ENCODE measurements at regions not wholly inside any gene's neighbourhood (a gene's known extent, or its start where the extent isn't known, plus 50 kb on each side); places are given as distances from the start of the nearest gene placed in this dataset.
"Not testable (repeated sequence)": the region's sequence is repeated elsewhere in the genome, so short reads cannot be mapped to it uniquely, and the experiment has no call there.

DNA sequence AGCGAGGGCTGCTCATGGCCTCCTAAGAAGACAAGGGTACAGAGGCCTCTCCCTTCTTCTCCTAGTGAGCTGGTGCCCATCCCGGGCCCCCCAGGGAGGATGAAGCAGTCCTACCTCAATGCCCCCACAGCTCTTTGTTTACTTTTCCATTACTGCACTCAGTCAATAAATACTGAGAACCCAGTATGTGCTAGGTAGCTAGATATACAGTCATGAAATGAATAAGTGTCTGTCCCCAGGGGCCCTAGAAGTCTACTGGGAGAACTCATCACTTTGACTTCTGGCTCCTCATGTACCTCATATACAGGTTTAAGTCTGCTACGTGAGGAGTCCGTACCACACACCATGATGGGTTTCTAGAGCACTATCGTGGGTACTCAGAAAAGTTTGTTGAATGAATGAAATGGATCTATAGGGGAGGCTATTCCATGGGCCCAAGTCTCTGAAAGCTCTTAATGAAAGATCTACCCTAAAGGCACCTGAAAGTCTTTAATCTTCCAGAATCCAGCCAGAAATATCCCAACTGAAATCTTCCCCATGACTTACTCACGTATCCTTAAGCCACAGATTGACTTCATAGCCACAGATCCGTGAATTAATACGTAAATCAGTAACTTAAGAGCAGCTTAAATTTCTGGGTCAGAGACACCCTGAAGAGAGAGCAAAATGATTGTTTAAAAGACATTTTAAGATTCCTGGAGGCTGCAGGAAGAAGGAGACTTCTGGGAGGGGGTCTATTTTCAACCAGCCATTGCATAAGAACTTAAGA lies 51.6 kb upstream of the POMP start:
- intact Hi-C loops (cut with DNase I): no loop called here

DNA sequence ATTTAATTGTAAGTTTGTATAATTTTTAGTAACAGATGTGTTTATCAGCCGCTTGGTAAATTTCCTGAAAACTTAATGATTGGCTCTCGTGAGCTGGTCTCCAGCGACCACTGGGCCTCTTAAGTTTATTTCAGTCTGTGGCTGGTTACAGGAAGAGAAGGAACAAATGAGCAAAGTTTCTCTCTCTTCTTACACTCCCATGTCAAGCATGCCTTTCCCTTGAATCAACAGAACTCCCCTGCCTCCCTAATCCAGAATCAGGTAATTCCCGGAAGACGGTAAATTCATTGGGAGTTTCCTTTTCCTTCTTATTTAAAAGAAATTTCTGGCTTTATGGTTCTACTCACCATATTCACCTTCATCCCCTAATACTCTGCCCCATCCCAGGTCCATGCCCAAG lies 52.5 kb upstream of the POMP start:
- DNase-seq: no peak
- intact Hi-C loops (cut with DNase I): no loop called here

More for the DNA sequence above, 51.6 kb upstream of the POMP start:
- DNase-seq: no peak

DNA sequence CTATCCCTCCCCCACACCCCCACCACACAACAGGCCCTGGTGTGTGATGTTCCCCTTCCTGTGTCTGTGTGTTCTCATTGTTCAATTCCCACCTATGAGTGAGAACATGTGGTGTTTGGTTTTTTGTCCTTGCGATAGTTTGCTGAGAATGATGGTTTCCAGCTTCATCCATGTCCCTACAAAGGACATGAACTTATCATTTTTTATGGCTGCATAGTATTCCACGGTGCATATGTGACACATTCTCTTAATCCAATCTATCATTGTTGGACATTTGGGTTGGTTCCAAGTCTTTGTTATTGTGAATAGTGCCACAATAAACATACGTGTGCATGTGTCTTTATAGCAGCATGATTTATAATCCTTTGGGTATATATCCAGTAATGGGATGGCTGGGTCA lies 53.8 kb upstream of the POMP start:
- intact Hi-C loops (cut with DNase I); DNase-seq: not testable (repeated sequence)

GRCh38 chr13:28603043-28603664 lies 55.8 kb upstream of the POMP start:
- DNase-seq: no peak

GRCh38 chr13:28602580-28602979 lies 56.4 kb upstream of the POMP start:
- DNase-seq: no peak
- intact Hi-C loops (cut with DNase I): no loop called here

More at GRCh38 chr13:28603043-28603664, 55.8 kb upstream of the POMP start:
- intact Hi-C loops (cut with DNase I): no loop called here

- peak in 1 of 42 donors; percentile 30 for DNase-seq
- intact Hi-C loops (cut with DNase I): no loop called here
Observed at GRCh38 chr13:28601581-28601980, 57.3 kb upstream of the POMP start.

- no peak for DNase-seq
- intact Hi-C loops (cut with DNase I): no loop called here
Observed at GRCh38 chr13:28597641-28598040, 61.3 kb upstream of the POMP start.

DNA sequence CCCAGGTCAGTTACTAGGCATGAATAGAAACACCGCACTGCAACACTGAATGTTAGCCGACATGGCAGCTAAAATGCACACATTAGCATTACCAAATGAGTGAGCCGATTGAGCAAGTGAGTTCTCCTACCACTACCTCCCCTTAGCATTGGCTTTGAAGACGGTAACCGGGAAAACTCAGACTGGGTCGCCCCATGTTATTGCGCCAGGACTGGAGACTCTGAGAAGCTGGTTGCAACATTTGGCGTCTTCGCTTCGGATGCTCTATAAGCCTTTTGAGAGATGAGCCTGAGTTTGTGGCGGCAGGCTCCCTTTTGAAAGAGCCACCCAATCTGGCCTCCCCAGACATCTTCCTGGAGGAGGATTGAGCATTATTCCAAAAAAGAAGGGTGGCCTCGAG lies 68.5 kb upstream of the POMP start:
- DNase-seq: no peak
- intact Hi-C loops (cut with DNase I): no loop called here

- intact Hi-C loops (cut with DNase I): no loop called here
- no peak for DNase-seq
Observed at GRCh38 chr13:28588296-28588695, 70.6 kb upstream of the POMP start.

DNA sequence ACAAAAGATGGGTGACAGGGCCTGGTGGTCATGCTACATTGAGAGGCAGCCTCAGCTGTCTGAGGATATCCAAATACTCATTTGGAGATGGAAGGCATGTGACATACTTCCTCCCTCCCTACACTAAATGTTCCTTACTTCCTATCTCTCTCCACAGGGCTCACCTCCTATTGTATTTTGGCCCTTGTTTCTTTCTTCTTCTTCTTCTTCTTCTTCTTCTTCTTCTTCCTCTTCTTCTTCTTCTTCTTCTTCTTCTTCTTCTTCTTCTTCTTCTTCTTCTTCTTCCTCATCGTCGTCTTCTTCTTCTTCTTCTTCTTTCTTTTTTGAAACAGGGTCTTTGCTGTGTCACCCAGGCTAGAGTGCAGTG lies 71.8 kb upstream of the POMP start:
- intact Hi-C loops (cut with DNase I): no loop called here
- DNase-seq: no peak

- intact Hi-C loops (cut with DNase I): no loop called here
- no peak for DNase-seq
Observed at GRCh38 chr13:28586439-28587173, 72.3 kb upstream of the POMP start.

DNA sequence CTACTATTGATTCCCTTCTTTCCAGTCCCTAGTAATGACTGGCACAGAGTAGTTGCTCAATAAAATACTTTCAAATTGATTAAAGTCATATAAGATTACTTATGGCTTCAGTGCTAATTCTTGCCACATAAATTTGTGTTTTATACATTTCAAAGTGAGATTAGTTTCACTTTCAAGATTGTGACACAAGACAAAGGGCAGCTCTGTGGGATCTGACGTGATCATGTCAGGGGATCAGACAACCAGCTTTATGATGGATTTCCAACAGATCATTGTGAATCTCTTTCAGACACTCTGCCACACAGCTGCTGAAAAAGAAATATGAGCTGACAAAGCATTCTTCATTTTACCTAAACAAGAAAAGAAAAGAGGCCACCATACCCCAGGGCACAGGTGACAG lies 73.4 kb upstream of the POMP start:
- intact Hi-C loops (cut with DNase I): no loop called here
- no peak for DNase-seq

- no peak for DNase-seq
- intact Hi-C loops (cut with DNase I): no loop called here
Observed at GRCh38 chr13:28584873-28585381, 74.0 kb upstream of the POMP start.

DNA sequence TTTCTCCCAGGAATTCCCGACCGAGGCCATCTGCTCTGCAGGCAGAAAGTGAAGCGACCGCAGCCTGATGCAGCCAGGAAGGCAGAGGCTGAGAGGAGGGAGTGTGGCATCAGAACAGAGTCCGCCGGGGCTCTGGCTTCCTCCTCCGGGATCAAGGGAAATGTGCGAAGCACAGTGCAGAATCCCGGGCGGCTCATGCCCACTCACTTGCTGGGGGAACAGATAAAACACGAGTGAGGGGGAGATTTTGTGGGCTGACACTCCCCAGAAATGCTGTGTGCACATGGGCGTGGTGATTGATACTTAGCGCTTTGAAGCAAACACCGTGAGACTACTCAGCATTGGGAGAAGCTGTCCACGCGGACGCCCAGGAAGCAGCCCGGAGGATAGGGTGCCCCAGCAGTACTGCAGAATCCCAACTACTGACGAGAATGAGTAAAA lies 75.3 kb upstream of the POMP start:
- intact Hi-C loops (cut with DNase I): no loop called here
- peak in 2 of 42 donors; percentile 6 to 39 for DNase-seq

GRCh38 chr13:28582892-28583240 lies 76.1 kb upstream of the POMP start:
- intact Hi-C loops (cut with DNase I): no loop called here
- no peak for DNase-seq

- intact Hi-C loops (cut with DNase I): no loop called here
- DNase-seq: no peak
Observed at GRCh38 chr13:28582225-28582891, 76.6 kb upstream of the POMP start.

- intact Hi-C loops (cut with DNase I): no loop called here
- no peak for DNase-seq
Observed at GRCh38 chr13:28581451-28581850, 77.5 kb upstream of the POMP start.

DNA sequence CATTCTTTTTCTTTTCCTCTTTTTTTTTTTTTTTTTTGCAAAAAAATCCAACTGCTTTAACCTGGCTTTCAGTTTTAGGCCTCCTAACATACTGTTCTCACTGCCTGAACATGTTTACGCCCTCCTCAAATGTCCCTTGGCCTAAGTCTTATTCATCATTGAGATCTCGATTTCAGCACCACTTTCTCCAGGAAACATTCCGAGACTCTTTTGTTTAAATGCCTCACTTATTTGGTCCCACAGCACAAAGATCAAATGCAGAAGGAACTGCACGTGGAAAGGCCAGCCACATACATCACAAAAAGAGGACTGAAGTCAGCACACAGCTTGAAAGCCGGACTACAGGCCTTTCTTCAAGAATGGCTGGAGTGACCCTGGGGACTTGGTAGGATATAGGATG lies 79.2 kb upstream of the POMP start:
- no peak for DNase-seq
- intact Hi-C loops (cut with DNase I): no loop called here

DNA sequence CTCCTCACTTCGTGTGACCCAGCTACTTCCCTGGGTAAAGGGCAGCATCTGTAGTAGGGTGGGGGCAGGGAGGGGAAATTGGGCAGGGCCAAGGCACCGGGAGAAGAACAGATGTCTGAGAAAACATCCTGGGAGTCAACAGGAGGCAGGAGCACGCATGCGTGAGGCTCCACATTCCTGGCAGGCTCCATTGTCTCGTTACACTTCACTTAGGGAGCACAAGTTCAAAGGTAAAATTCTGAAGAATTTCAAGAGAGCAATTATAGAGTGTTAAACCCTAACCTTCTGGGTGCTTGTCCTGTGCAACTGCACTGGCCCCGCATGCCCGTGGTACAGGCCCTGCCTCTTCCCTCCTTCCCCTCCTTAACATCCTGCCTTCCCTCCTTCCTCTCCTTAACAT lies 79.6 kb upstream of the POMP start:
- no peak for DNase-seq
- intact Hi-C loops (cut with DNase I): no loop called here

DNA sequence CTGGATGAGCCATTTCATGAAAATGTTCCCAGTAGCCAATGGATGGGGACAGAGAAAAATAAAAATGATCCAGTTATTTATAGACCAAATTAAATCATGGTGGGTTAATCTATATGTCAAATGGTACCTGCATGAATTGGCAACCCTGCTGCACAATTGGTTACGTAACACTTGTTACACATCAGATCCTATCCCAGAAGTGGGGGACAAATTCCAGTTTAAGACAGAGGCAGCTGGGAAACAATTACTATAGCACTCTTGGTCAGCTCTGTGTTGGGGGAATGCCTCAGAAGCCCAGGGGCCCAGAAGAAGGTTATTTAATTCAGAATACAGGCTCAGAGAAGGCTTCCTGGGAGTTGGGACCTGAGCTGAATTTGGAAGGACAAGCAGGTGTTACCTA lies 81.1 kb upstream of the FLT1 start:
- intact Hi-C loops (cut with DNase I): no loop called here
- no peak for DNase-seq
